ENCODE measurements at regions not wholly inside any gene's neighbourhood (a gene's known extent, or its start where the extent isn't known, plus 50 kb on each side); places are given as distances from the start of the nearest gene placed in this dataset.

GRCh38 chr3:70519913-70520659 lies 207.6 kb upstream of the MDFIC2 start:
- DNase-seq (ENCODE audit: extremely low spot score) = no peak
- ChIA-PET POLR2A (no interaction called here), CTCF (interaction anchor here (1.4 kb wide), 1 partner anchor 17 kb away, joined by 3 read pairs; no protein-coding TSS in a partner anchor)
- TF ChIP-seq CTCF (IDR thresholded peaks at IDR 0.05; ENCODE audit: control extremely low read depth, extremely low read depth, low read depth, missing control alignments) = no peak

- no peak for TF ChIP-seq CTCF (IDR thresholded peaks at IDR 0.05; ENCODE audit: control extremely low read depth, extremely low read depth, low read depth, missing control alignments)
- ChIA-PET CTCF (no interaction called here), POLR2A (no interaction called here)
- no peak for DNase-seq (ENCODE audit: extremely low spot score)
Observed at GRCh38 chr3:70519026-70519425, 206.6 kb upstream of the MDFIC2 start.

- DNase-seq (ENCODE audit: extremely low spot score) = no peak
- ChIA-PET POLR2A (no interaction called here), CTCF (interaction anchor here (1.0 kb wide), 1 partner anchor 33 kb away, joined by 3 read pairs; no protein-coding TSS in a partner anchor)
- no peak for TF ChIP-seq CTCF (IDR thresholded peaks at IDR 0.05; ENCODE audit: control extremely low read depth, extremely low read depth, low read depth, missing control alignments)
Observed at GRCh38 chr3:70518356-70518755, 205.9 kb upstream of the MDFIC2 start.

GRCh38 chr3:70517124-70517890 lies 204.9 kb upstream of the MDFIC2 start:
- POLR2A ChIA-PET = no interaction called here
- no peak for TF ChIP-seq CTCF (IDR thresholded peaks at IDR 0.05; ENCODE audit: control extremely low read depth, extremely low read depth, low read depth, missing control alignments)
- CTCF ChIA-PET = interaction anchor here (1.0 kb wide), 1 partner anchor 34 kb away, joined by 3 read pairs; no protein-coding TSS in a partner anchor
- no peak for DNase-seq (ENCODE audit: extremely low spot score)

DNA sequence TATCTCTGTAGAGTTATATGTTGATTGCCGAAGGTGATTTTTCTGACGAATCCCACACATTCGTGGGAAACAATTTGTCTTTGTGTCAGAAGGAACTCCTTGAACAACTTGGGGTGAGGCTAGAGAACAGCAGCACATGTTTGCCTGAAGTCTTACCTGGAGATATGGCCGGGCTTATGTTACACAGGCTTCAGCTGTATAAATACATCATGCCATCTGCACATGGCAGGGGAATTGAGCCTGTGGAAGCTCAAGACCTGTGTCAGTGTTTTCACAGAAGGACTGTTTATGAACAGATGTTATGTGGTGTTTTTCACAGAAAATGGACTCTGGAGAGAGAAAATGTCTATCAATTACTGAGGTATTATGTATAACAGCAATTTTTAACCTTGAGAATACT lies 203.6 kb upstream of the MDFIC2 start:
- POLR2A ChIA-PET = no interaction called here
- TF ChIP-seq CTCF (IDR thresholded peaks at IDR 0.05; ENCODE audit: control extremely low read depth, extremely low read depth, low read depth, missing control alignments) = no peak
- DNase-seq (ENCODE audit: extremely low spot score) = no peak
- CTCF ChIA-PET = interaction anchor here (1.2 kb wide), 1 partner anchor 396 kb away, joined by 3 read pairs; no protein-coding TSS in a partner anchor

GRCh38 chr3:70507486-70507885 lies 195.0 kb upstream of the MDFIC2 start:
- CTCF ChIA-PET = no interaction called here
- POLR2A ChIA-PET = no interaction called here
- DNase-seq (ENCODE audit: extremely low spot score) = no peak
- no peak for TF ChIP-seq CTCF (IDR thresholded peaks at IDR 0.05; ENCODE audit: control extremely low read depth, extremely low read depth, low read depth, missing control alignments)
